HG03354 (cell line): ENCODE measurements at regions not wholly inside any gene's neighbourhood (a gene's known extent, or its start where the extent isn't known, plus 50 kb on each side); places are given as distances from the start of the nearest gene placed in this dataset.
"Not testable (repeated sequence)": the region's sequence is repeated elsewhere in the genome, so short reads cannot be mapped to it uniquely, and the experiment has no call there.

Source experiments
- ATAC-seq: cut with Tn5 transposase; IDR thresholded peaks from one replicate; pipeline ENCODE4 v1.9.1; 2021; ENCODE audit warnings: mild to moderate bottlenecking; ENCODE audit not compliant: unreplicated experiment, poor library complexity, severe bottlenecking

- ATAC-seq: not testable (repeated sequence)
Observed at GRCh38 chr20:1727303-1727702, 69.7 kb upstream of the SIRPG start.

GRCh38 chr20:1724901-1725300 is 67.3 kb upstream of the SIRPG start:
- no peak for ATAC-seq

- ATAC-seq: no peak
Observed at GRCh38 chr20:1722513-1723050, 65.0 kb upstream of the SIRPG start.

GRCh38 chr20:1721687-1722512 is 64.3 kb upstream of the SIRPG start:
- ATAC-seq: no peak

- no peak for ATAC-seq
Observed at GRCh38 chr20:1720845-1721475, 63.4 kb upstream of the SIRPG start.

- ATAC-seq: no peak
Observed at GRCh38 chr20:1720226-1720625, 62.6 kb upstream of the SIRPG start.

- ATAC-seq: no peak
Observed at GRCh38 chr20:1718604-1719384, 61.2 kb upstream of the SIRPG start.

- ATAC-seq: no peak
Observed at GRCh38 chr20:1712634-1713624, 55.4 kb upstream of the SIRPG start.

- ATAC-seq: no peak
Observed at GRCh38 chr20:1711826-1712601, 54.4 kb upstream of the SIRPG start.

GRCh38 chr20:1711266-1711665 is 53.7 kb upstream of the SIRPG start:
- no peak for ATAC-seq

GRCh38 chr20:1710484-1710883 is 52.9 kb upstream of the SIRPG start:
- ATAC-seq: no peak

- ATAC-seq: no peak
Observed at GRCh38 chr20:1707588-1708449, 50.2 kb upstream of the SIRPG start.
